Left ventricle myocardium inferior (tissue), 1 donor: ENCODE measurements at regions not wholly inside any gene's neighbourhood (a gene's known extent, or its start where the extent isn't known, plus 50 kb on each side); places are given as distances from the start of the nearest gene placed in this dataset.

Experiments used
- DNase-seq: peaks from one replicate; pipeline ENCODE4 v3.0.0-alpha.2; 2020
- H3K27ac ChIP-seq: fragments of 200-600 bp; replicated peaks from 2 replicates; pipeline ENCODE4 v1.8.0; 2021
- H3K27me3 ChIP-seq: fragments of 200-600 bp; 2 replicates; pipeline ENCODE4 v1.8.0; 2021; ENCODE audit warnings: low read depth
- H3K36me3 ChIP-seq: fragments of 200-600 bp; 2 replicates; pipeline ENCODE4 v1.8.0; 2021
- H3K4me1 ChIP-seq: fragments of 200-600 bp; 2 replicates; pipeline ENCODE4 v1.8.0; 2021
- H3K4me3 ChIP-seq: fragments of 200-600 bp; 2 replicates; pipeline ENCODE4 v1.8.0; 2021; ENCODE audit warnings: mild to moderate bottlenecking, moderate library complexity
- H3K9me3 ChIP-seq: fragments of 200-600 bp; replicated peaks from 2 replicates; pipeline ENCODE4 v1.8.0; 2021
- CTCF ChIP-seq: fragments of 200-600 bp; IDR thresholded peaks from 2 replicates; pipeline ENCODE4 v1.8.0; 2021; ENCODE audit warnings: antibody characterized with exemption, mild to moderate bottlenecking, borderline replicate concordance
- intact Hi-C: fragments of 100-400 bp; cut with micrococcal nuclease; formaldehyde crosslinking; loops from one replicate; pipeline ENCODE4 v1.11.0; 2022
- donor health status: DM: no; HTN: yes; CAD: no; lungs with severe emphysema.

DNA sequence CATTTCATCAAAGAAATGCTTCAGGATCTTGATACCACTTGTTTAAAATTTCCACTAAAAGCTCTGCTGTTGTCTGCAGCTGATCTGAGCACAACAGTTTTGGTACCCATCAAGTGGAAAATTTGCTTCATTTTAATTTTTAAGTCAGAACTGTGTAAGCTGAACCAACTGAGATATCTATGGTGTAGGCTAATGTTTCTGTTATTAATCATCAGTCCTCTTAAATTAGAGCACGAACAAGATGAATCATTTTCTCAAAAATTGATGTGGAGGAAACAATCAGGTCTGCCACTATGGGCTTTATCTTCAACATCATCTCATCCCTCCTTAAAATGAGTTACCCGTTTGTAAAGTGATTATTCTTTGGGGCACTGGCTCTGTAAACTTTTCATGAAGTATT lies 221.5 kb upstream of the NBEA start:
- intact Hi-C loops, result no loop called here
- H3K27ac ChIP-seq, result no peak overlapping the region

GRCh38 chr13:34721631-34722595 lies 220.2 kb upstream of the NBEA start:
- intact Hi-C loops, result no loop called here
- H3K4me1 ChIP-seq, result no peaks in the 10 kb centered on the region
- no peak overlapping the region for H3K4me3 ChIP-seq
- no peaks in the 10 kb centered on the region for H3K36me3 ChIP-seq
- H3K27me3 ChIP-seq, result no peaks in the 10 kb centered on the region
- no peak for DNase-seq
- no peak overlapping the region for H3K27ac ChIP-seq
- TF ChIP-seq CTCF, result no peak
- H3K9me3 ChIP-seq, result peaks cover 16% of the 10 kb centered on the region

More for the DNA sequence above, 221.5 kb upstream of the NBEA start:
- H3K27me3 ChIP-seq, result no peaks in the 10 kb centered on the region
- no peaks in the 10 kb centered on the region for H3K4me1 ChIP-seq
- H3K36me3 ChIP-seq, result no peaks in the 10 kb centered on the region
- TF ChIP-seq CTCF, result no peak
- H3K4me3 ChIP-seq, result no peak overlapping the region
- no peak for DNase-seq
- peaks cover 16% of the 10 kb centered on the region for H3K9me3 ChIP-seq

DNA sequence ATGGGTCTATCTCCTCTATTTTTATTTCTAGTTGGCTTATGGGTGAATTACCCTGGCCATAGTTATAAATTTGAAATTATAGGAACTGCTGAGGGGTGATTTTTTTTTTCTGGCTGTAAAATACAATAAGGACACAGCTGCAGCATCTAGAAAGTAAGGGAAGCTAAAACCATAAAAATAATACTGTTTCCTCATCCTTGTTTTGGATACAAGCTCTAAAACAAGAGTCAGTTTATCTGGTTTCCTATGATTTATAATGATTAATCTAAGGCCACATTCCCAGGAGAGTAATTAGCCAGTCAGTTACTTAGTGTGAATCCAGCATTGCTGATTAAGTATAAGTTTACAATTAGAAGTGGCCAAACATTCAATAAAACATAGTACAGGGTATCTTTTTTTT lies 219.1 kb upstream of the NBEA start:
- no peak overlapping the region for H3K27ac ChIP-seq
- H3K9me3 ChIP-seq, result peaks cover 16% of the 10 kb centered on the region
- no peaks in the 10 kb centered on the region for H3K36me3 ChIP-seq
- TF ChIP-seq CTCF, result no peak
- intact Hi-C loops, result no loop called here
- no peaks in the 10 kb centered on the region for H3K4me1 ChIP-seq
- no peak overlapping the region for H3K4me3 ChIP-seq
- no peaks in the 10 kb centered on the region for H3K27me3 ChIP-seq
- no peak for DNase-seq

GRCh38 chr13:34730961-34731360 lies 211.1 kb upstream of the NBEA start:
- Histone ChIP-seq H3K27me3 (no peaks in the 10 kb centered on the region), H3K4me1 (no peaks in the 10 kb centered on the region), H3K36me3 (no peaks in the 10 kb centered on the region), H3K9me3 (no peaks in the 10 kb centered on the region), H3K4me3 (no peak overlapping the region), H3K27ac (peak overlapping the region; percentile 41)
- DNase-seq, result no peak
- TF ChIP-seq CTCF, result no peak
- intact Hi-C loops, result no loop called here

DNA sequence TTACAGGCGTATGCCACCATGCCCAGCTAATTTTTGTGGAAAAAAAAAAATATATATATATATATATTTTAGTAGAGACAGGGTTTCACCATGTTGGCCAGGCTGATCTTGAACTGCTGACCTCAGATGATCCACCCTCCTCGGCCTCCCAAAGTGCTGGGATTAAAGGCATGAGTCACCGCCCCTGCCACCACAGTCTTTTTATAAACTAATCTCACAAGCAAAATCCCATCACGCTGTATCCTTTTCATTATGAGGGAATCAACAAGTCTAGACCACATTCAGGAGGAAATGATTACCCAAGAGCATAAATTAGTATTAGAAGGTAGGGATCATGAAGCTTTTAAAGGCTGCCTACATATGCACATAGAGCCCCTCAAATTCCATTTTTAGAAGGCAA lies 210.6 kb upstream of the NBEA start:
- peak overlapping the region; percentile 41 for H3K27ac ChIP-seq
- DNase-seq, result no peak
- no peaks in the 10 kb centered on the region for H3K4me1 ChIP-seq
- H3K27me3 ChIP-seq, result no peaks in the 10 kb centered on the region
- TF ChIP-seq CTCF, result no peak
- H3K36me3 ChIP-seq, result no peaks in the 10 kb centered on the region
- intact Hi-C loops, result no loop called here
- H3K4me3 ChIP-seq, result no peak overlapping the region
- no peaks in the 10 kb centered on the region for H3K9me3 ChIP-seq
